ENCODE measurements at regions not wholly inside any gene's neighbourhood (a gene's known extent, or its start where the extent isn't known, plus 50 kb on each side); places are given as distances from the start of the nearest gene placed in this dataset.
"Not testable (repeated sequence)": the region's sequence is repeated elsewhere in the genome, so short reads cannot be mapped to it uniquely, and the experiment has no call there.

DNA sequence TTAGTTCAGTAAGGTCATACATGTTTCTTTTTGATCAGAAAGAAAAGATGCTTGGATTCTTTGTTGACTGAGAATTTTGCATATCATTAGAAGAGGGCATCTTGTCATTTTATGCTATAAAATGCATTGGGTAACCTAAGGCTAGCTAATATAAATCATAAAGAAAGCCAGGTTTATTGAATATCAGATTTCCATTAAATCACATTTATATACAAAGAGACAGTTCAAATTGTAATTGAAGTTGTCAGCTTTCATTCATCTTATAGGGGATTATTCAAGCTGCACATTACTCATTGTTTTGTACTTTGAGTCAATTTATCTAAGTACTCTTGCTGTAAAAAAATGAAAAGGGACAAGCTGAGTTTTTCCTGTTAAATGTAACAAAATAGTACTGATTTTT lies 259.1 kb upstream of the CDH12 start:
- no peaks in the 10 kb centered on the region for H3K4me1 ChIP-seq (replicated peaks; ENCODE audit: insufficient read depth)
- no TSS peak for BruUV-seq (replicated peaks)
- TF ChIP-seq CTCF (conservative IDR thresholded peaks at IDR 0.05) (no peak), EZH2 (IDR thresholded peaks at IDR 0.05; ENCODE audit: low read depth) (no peak)
- H3K79me2 ChIP-seq (ENCODE audit: low read depth), result no peaks in the 10 kb centered on the region
- no peaks in the 10 kb centered on the region for H4K20me1 ChIP-seq (ENCODE audit: insufficient read depth)
- ChIA-PET CTCF (no interaction called here), POLR2A (ENCODE audit: unreplicated experiment) (no interaction called here)
- intact Hi-C loops (cut with micrococcal nuclease; ENCODE audit: unreplicated experiment), result no loop called here
- no peaks in the 10 kb centered on the region for H3K9me2 ChIP-seq (ENCODE audit: insufficient read depth)
- no peaks in the 10 kb centered on the region for H3F3A ChIP-seq (ENCODE audit: insufficient read depth, low read depth)
- H3K9me3 ChIP-seq (ENCODE audit: insufficient read depth, low read depth), result no peaks in the 10 kb centered on the region
- H3K27me3 ChIP-seq (ENCODE audit: insufficient read depth, low read depth), result no peaks in the 10 kb centered on the region
- H3K36me3 ChIP-seq (ENCODE audit: low read depth), result no peaks in the 10 kb centered on the region
- DNase-seq, result no peak
- H3K27ac ChIP-seq, result no peak overlapping the region
- H3K4me3 ChIP-seq, result no peak overlapping the region
- no peak overlapping the region for H3K4me2 ChIP-seq
- no peak overlapping the region for H2AFZ ChIP-seq

- H3K4me2 ChIP-seq, result no peak overlapping the region
- POLR2A ChIA-PET (ENCODE audit: unreplicated experiment), result no interaction called here
- BruUV-seq (replicated peaks), result no TSS peak
Observed at GRCh38 chr5:23105021-23105420, 251.9 kb upstream of the CDH12 start.

DNA sequence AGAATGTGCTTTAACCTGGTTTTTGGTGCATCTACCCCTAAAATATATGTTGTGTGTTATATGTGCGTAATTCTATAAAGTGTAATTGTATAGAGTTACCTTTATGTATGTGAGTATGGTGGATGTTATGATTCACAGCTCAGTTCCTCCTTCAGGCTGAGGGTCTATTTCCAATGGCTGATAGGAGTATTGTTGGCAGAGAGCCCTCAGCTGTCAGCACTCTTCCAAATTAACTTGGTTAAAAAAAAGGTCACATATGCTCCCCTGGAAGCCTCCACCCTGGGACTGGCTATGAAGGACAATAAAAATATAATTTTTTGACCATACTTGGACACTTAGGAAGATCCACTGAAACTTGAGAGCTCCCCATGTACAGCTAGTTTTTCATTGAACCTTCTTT lies 250.4 kb upstream of the CDH12 start:
- no TSS peak for BruUV-seq (replicated peaks)
- H3K27me3 ChIP-seq (ENCODE audit: insufficient read depth, low read depth), result no peaks in the 10 kb centered on the region
- ChIA-PET CTCF (no interaction called here), POLR2A (ENCODE audit: unreplicated experiment) (no interaction called here)
- no peaks in the 10 kb centered on the region for H3F3A ChIP-seq (ENCODE audit: insufficient read depth, low read depth)
- no peak for TF ChIP-seq CTCF (conservative IDR thresholded peaks at IDR 0.05)
- TF ChIP-seq EZH2 (IDR thresholded peaks at IDR 0.05; ENCODE audit: low read depth), result no peak
- no peak overlapping the region for H3K27ac ChIP-seq
- DNase-seq, result no peak
- no peak overlapping the region for H3K4me3 ChIP-seq
- no peaks in the 10 kb centered on the region for H4K20me1 ChIP-seq (ENCODE audit: insufficient read depth)
- no peaks in the 10 kb centered on the region for H3K79me2 ChIP-seq (ENCODE audit: low read depth)
- H2AFZ ChIP-seq, result no peak overlapping the region
- no peaks in the 10 kb centered on the region for H3K9me2 ChIP-seq (ENCODE audit: insufficient read depth)
- H3K36me3 ChIP-seq (ENCODE audit: low read depth), result no peaks in the 10 kb centered on the region
- no peaks in the 10 kb centered on the region for H3K9me3 ChIP-seq (ENCODE audit: insufficient read depth, low read depth)
- no peak overlapping the region for H3K4me2 ChIP-seq
- H3K4me1 ChIP-seq (replicated peaks; ENCODE audit: insufficient read depth), result no peaks in the 10 kb centered on the region
- intact Hi-C loops (cut with micrococcal nuclease; ENCODE audit: unreplicated experiment), result no loop called here

More at GRCh38 chr5:23105021-23105420, 251.9 kb upstream of the CDH12 start:
- CTCF ChIA-PET, result no interaction called here
- Histone ChIP-seq H3K4me3 (no peak overlapping the region), H4K20me1 (ENCODE audit: insufficient read depth) (no peaks in the 10 kb centered on the region), H3K27me3 (ENCODE audit: insufficient read depth, low read depth) (no peaks in the 10 kb centered on the region), H2AFZ (no peak overlapping the region), H3F3A (ENCODE audit: insufficient read depth, low read depth) (no peaks in the 10 kb centered on the region), H3K36me3 (ENCODE audit: low read depth) (no peaks in the 10 kb centered on the region), H3K9me2 (ENCODE audit: insufficient read depth) (no peaks in the 10 kb centered on the region), H3K4me1 (replicated peaks; ENCODE audit: insufficient read depth) (no peaks in the 10 kb centered on the region), H3K79me2 (ENCODE audit: low read depth) (no peaks in the 10 kb centered on the region), H3K27ac (no peak overlapping the region), H3K9me3 (ENCODE audit: insufficient read depth, low read depth) (no peaks in the 10 kb centered on the region)
- TF ChIP-seq EZH2 (IDR thresholded peaks at IDR 0.05; ENCODE audit: low read depth) (no peak), CTCF (conservative IDR thresholded peaks at IDR 0.05) (no peak)
- no peak for DNase-seq
- intact Hi-C loops (cut with micrococcal nuclease; ENCODE audit: unreplicated experiment), result no loop called here

DNA sequence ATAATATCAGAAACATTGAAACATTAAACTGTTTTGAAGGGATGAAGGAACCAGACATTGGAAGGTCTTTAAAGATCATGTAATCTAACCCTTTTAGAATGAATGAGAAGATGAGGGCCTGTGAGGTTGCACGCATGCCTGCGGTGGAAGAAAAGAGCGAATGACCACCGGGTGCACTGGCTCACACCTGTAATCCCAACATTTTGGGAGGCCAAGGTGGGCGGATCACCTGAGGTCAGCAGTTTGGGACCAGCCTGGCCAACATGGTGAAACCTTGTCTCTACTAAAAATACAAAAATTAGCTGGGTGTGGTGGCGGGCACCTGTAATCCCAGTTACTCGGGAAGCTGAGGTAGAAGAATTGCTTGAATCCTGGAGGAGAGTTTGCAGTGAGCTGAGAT lies 242.3 kb upstream of the CDH12 start:
- H3K79me2 ChIP-seq (ENCODE audit: low read depth); DNase-seq; CTCF ChIA-PET; H3K27me3 ChIP-seq (ENCODE audit: insufficient read depth, low read depth); H3K4me1 ChIP-seq (replicated peaks; ENCODE audit: insufficient read depth); H3F3A ChIP-seq (ENCODE audit: insufficient read depth, low read depth); H3K9me2 ChIP-seq (ENCODE audit: insufficient read depth); intact Hi-C loops (cut with micrococcal nuclease; ENCODE audit: unreplicated experiment); H3K9me3 ChIP-seq (ENCODE audit: insufficient read depth, low read depth); H3K4me3 ChIP-seq; H3K27ac ChIP-seq; H2AFZ ChIP-seq; BruUV-seq (replicated peaks); H4K20me1 ChIP-seq (ENCODE audit: insufficient read depth); H3K36me3 ChIP-seq (ENCODE audit: low read depth); POLR2A ChIA-PET (ENCODE audit: unreplicated experiment); H3K4me2 ChIP-seq: not testable (repeated sequence)

All from PC-9 (cell line).